Spleen (tissue), 11 donors: ENCODE measurements at regions not wholly inside any gene's neighbourhood (a gene's known extent, or its start where the extent isn't known, plus 50 kb on each side); places are given as distances from the start of the nearest gene placed in this dataset.

ENCODE experiments used
- DNase-seq: peaks from one replicate; pipeline ENCODE4 v3.0.0-alpha.2; 2020
- H3K27ac ChIP-seq, 8 donors: fragments of 200-600 bp; sonication (generic) in 7 of 8; 1 replicate in 4 of 8; 2 replicates in 4 of 8; pipeline versions ENCODE4 v1.5.0 to v1.8.0; 2016 to 2021; ENCODE audit warnings: inconsistent platforms in 4 of 8, mild to moderate bottlenecking in 4 of 8, moderate library complexity in 1 of 8
- H3K27me3 ChIP-seq, 7 donors: fragments of 200-600 bp; sonication (generic) in 6 of 7; replicated peaks in 1 of 7; 1 replicate in 4 of 7; 2 replicates in 3 of 7; pipeline versions ENCODE4 v1.5.0 to v1.8.0; 2016 to 2021; ENCODE audit warnings: inconsistent platforms in 3 of 7, mild to moderate bottlenecking in 1 of 7
- H3K36me3 ChIP-seq, 6 donors: fragments of 200-600 bp; sonication (generic) in 5 of 6; 1 replicate in 4 of 6; 2 replicates in 2 of 6; pipeline versions ENCODE4 v1.5.0 to v1.8.0; 2016 to 2021; ENCODE audit warnings: inconsistent platforms in 2 of 6
- H3K4me1 ChIP-seq, 6 donors: fragments of 200-600 bp; sonication (generic) in 5 of 6; 1 replicate in 3 of 6; 2 replicates in 3 of 6; pipeline versions ENCODE4 v1.5.0 to v1.8.0; 2016 to 2021; ENCODE audit warnings: inconsistent platforms in 3 of 6
- H3K4me3 ChIP-seq, 8 donors: fragments of 200-600 bp; sonication (generic) in 7 of 8; 1 replicate in 4 of 8; 2 replicates in 4 of 8; pipeline versions ENCODE4 v1.5.0 to v1.8.0; 2016 to 2021; ENCODE audit warnings: inconsistent platforms in 4 of 8, mild to moderate bottlenecking in 4 of 8, moderate library complexity in 2 of 8
- H3K9me3 ChIP-seq, 8 donors: fragments of 200-600 bp; sonication (generic) in 7 of 8; 1 replicate in 4 of 8; 2 replicates in 4 of 8; pipeline versions ENCODE4 v1.5.0 to v1.8.0; 2016 to 2021; ENCODE audit warnings: inconsistent platforms in 4 of 8
- CTCF ChIP-seq, 11 experiments: fragments of 200-600 bp in 7 of 11; fragments of 450-650 bp in 4 of 11; sonication (generic) in 4 of 11; IDR thresholded peaks in 8 of 11; conservative IDR thresholded peaks in 3 of 11; 1 replicate in 7 of 11; 2 replicates in 4 of 11; pipeline versions ENCODE4 v1.4.0 to v1.8.0; 2016 to 2021; ENCODE audit warnings: antibody characterized with exemption in 11 of 11, inconsistent platforms in 4 of 11, mild to moderate bottlenecking in 1 of 11
- POLR2A ChIP-seq, 3 donors: fragments of 450-650 bp; IDR thresholded peaks; one replicate each; pipeline ENCODE4 v1.5.1; 2017; ENCODE audit warnings: antibody characterized with exemption in 3 of 3, mild to moderate bottlenecking in 1 of 3
- POLR2AphosphoS5 ChIP-seq, 3 donors: sonication (generic); formaldehyde crosslinking; IDR thresholded peaks; one replicate each; pipeline ENCODE4 v1.5.1; 2017; ENCODE audit warnings: antibody characterized with exemption in 3 of 3
- WGBS, 5 donors: extraction: QIAGEN DNeasy Blood & Tissue Kit in 3 of 5; methylation state at CpG; one replicate each; pipeline versions ENCODE4 v1.1.5 to v1.1.7; 2013 to 2018; 5-methylcytosine and 5-hydroxymethylcytosine counted together
- intact Hi-C: fragments of 100-400 bp; cut with DNase I; formaldehyde crosslinking; loops from one replicate; pipeline ENCODE4 v1.15.0; 2023; ENCODE audit warnings: low total_unique reads
- donor health status: healthy with polysubstance abuse.
- donor health status: DM: no; HTN: no; CAD: no; lungs with moderate emphysema.
- donor health status: DM: no; HTN: no; CAD: no.
- donor health status: Bipolar disorder and iron deficiency.
- donor health status: healthy.
- donor health status: DM: no; HTN: no; CAD: no.
- donor health status: DM: yes; HTN: yes; CAD: no.

- H3K27me3 ChIP-seq, result no peaks in the 10 kb centered on the region
- intact Hi-C loops, result no loop called here
- DNase-seq, result no peak
- TF ChIP-seq POLR2AphosphoS5 (IDR thresholded peaks at IDR 0.05), result no peak
- no peak for TF ChIP-seq POLR2A (IDR thresholded peaks at IDR 0.05)
- TF ChIP-seq CTCF (IDR thresholded peaks at IDR 0.05 in 8 of 11, conservative IDR thresholded peaks at IDR 0.05 in 3 of 11), result no peak
- no peaks in the 10 kb centered on the region for H3K4me1 ChIP-seq
- no peaks in the 10 kb centered on the region for H3K9me3 ChIP-seq
- H3K36me3 ChIP-seq, result no peaks in the 10 kb centered on the region
- 70 to 87% (median 77%) methylated on average over 1 of the region's 1 CpG for WGBS, 5 donors
- no peak overlapping the region for H3K27ac ChIP-seq
- no peak overlapping the region for H3K4me3 ChIP-seq
Observed at GRCh38 chr4:120290553-120290952, 223.9 kb upstream of the MAD2L1 start.

- intact Hi-C loops, result no loop called here
- TF ChIP-seq POLR2A (IDR thresholded peaks at IDR 0.05) (no peak), CTCF (IDR thresholded peaks at IDR 0.05 in 8 of 11, conservative IDR thresholded peaks at IDR 0.05 in 3 of 11) (no peak), POLR2AphosphoS5 (IDR thresholded peaks at IDR 0.05) (no peak)
- Histone ChIP-seq H3K27ac (no peak overlapping the region), H3K27me3 (no peaks in the 10 kb centered on the region), H3K36me3 (no peaks in the 10 kb centered on the region), H3K4me1 (no peaks in the 10 kb centered on the region), H3K9me3 (no peaks in the 10 kb centered on the region), H3K4me3 (no peak overlapping the region)
- no peak for DNase-seq
- WGBS, 5 donors, result 79 to 94% (median 80%) methylated on average over 2 of the region's 2 CpGs
Observed at GRCh38 chr4:120286813-120287212, 220.2 kb upstream of the MAD2L1 start.

- H3K4me1 ChIP-seq, result no peaks in the 10 kb centered on the region
- H3K36me3 ChIP-seq, result no peaks in the 10 kb centered on the region
- intact Hi-C loops, result no loop called here
- TF ChIP-seq CTCF (IDR thresholded peaks at IDR 0.05 in 8 of 11, conservative IDR thresholded peaks at IDR 0.05 in 3 of 11) (no peak), POLR2A (IDR thresholded peaks at IDR 0.05) (no peak), POLR2AphosphoS5 (IDR thresholded peaks at IDR 0.05) (no peak)
- H3K9me3 ChIP-seq, result no peaks in the 10 kb centered on the region
- no peak overlapping the region for H3K4me3 ChIP-seq
- no peak for DNase-seq
- H3K27me3 ChIP-seq, result no peaks in the 10 kb centered on the region
- H3K27ac ChIP-seq, result no peak overlapping the region
Observed at GRCh38 chr4:120281581-120281980, 214.9 kb upstream of the MAD2L1 start.

- intact Hi-C loops, result no loop called here
- no peak for DNase-seq
- Histone ChIP-seq H3K4me3 (no peak overlapping the region), H3K36me3 (no peaks in the 10 kb centered on the region), H3K9me3 (no peaks in the 10 kb centered on the region), H3K27me3 (no peaks in the 10 kb centered on the region), H3K27ac (no peak overlapping the region), H3K4me1 (no peaks in the 10 kb centered on the region)
- TF ChIP-seq POLR2A (IDR thresholded peaks at IDR 0.05), result no peak
Observed at GRCh38 chr4:120277391-120277790, 210.7 kb upstream of the MAD2L1 start.

DNA sequence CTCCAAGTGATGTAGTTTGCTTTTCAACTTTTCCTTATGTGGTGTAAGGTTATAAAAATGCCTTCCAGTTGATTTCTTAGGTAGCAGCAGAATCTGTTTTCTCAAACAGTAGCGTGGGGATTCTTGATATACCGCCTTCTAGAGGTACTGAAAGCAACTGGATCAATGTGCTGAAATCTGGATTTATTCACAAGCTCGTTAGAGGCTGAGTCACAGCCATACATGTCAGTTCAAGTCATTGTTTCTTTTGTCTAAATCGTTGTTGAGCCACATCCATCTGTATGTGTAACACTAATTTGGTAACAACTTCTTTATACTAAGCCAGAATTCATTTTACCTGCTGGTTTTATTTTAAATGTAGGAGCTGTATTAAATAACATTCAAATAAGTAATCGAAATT lies 200.0 kb upstream of the MAD2L1 start:
- H3K9me3 ChIP-seq, result no peaks in the 10 kb centered on the region

More for the DNA sequence above, 200.0 kb upstream of the MAD2L1 start:
- 69 to 80% (median 73%) methylated on average over 5 of the region's 5 CpGs for WGBS, 5 donors
- DNase-seq, result no peak
- Histone ChIP-seq H3K27me3 (no peaks in the 10 kb centered on the region), H3K4me1 (no peaks in the 10 kb centered on the region), H3K4me3 (no peak overlapping the region), H3K36me3 (no peaks in the 10 kb centered on the region), H3K27ac (no peak overlapping the region)
- intact Hi-C loops, result no loop called here
- TF ChIP-seq CTCF (IDR thresholded peaks at IDR 0.05 in 8 of 11, conservative IDR thresholded peaks at IDR 0.05 in 3 of 11) (no peak), POLR2A (IDR thresholded peaks at IDR 0.05) (no peak), POLR2AphosphoS5 (IDR thresholded peaks at IDR 0.05) (no peak)
